Endothelial cell (in vitro differentiated cells): ENCODE measurements at regions not wholly inside any gene's neighbourhood (a gene's known extent, or its start where the extent isn't known, plus 50 kb on each side); places are given as distances from the start of the nearest gene placed in this dataset.

ENCODE experiments used
- DNase-seq: peaks from one replicate; pipeline ENCODE4 v3.0.0; 2021; ENCODE audit warnings: low spot score
- H3K27ac Mint-ChIP-seq: one replicate; pipeline ENCODE4 v1.8.0; 2021; ENCODE audit warnings: mixed read lengths, inconsistent platforms; ENCODE audit not compliant: unreplicated experiment
- H3K27me3 Mint-ChIP-seq: one replicate; pipeline ENCODE4 v1.8.0; 2021; ENCODE audit warnings: mild to moderate bottlenecking, moderate library complexity, mixed read lengths, inconsistent platforms; ENCODE audit not compliant: unreplicated experiment
- H3K36me3 Mint-ChIP-seq: one replicate; pipeline ENCODE4 v1.8.0; 2021; ENCODE audit warnings: mild to moderate bottlenecking, low read depth, mixed read lengths, inconsistent platforms; ENCODE audit not compliant: unreplicated experiment
- H3K4me1 Mint-ChIP-seq: one replicate; pipeline ENCODE4 v1.8.0; 2021; ENCODE audit warnings: mild to moderate bottlenecking, mixed read lengths, inconsistent platforms; ENCODE audit not compliant: unreplicated experiment
- H3K4me3 Mint-ChIP-seq: one replicate; pipeline ENCODE4 v1.8.0; 2021; ENCODE audit warnings: mild to moderate bottlenecking, mixed read lengths, inconsistent platforms; ENCODE audit not compliant: unreplicated experiment
- H3K9me3 Mint-ChIP-seq: one replicate; pipeline ENCODE4 v1.8.0; 2021; ENCODE audit warnings: mixed read lengths, inconsistent platforms; ENCODE audit not compliant: unreplicated experiment
- CTCF ChIP-seq: fragments of 200-600 bp; sonication (generic); IDR thresholded peaks from one replicate; pipeline ENCODE4 v1.5.0; 2021; ENCODE audit warnings: antibody characterized with exemption; ENCODE audit not compliant: unreplicated experiment

- DNase-seq: no peak
- no peak overlapping the region for H3K27ac Mint-ChIP-seq
- peaks cover 12% of the 10 kb centered on the region for H3K4me1 Mint-ChIP-seq
- no peaks in the 10 kb centered on the region for H3K9me3 Mint-ChIP-seq
- H3K27me3 Mint-ChIP-seq: no peaks in the 10 kb centered on the region
- no peak for TF ChIP-seq CTCF
- H3K36me3 Mint-ChIP-seq: no peaks in the 10 kb centered on the region
- H3K4me3 Mint-ChIP-seq: no peak overlapping the region
Observed at GRCh38 chr11:23569134-23569533, 708.9 kb upstream of the CCDC179 start.

GRCh38 chr11:23569547-23569946, 709.3 kb upstream of the CCDC179 start:
- TF ChIP-seq CTCF: no peak
- no peaks in the 10 kb centered on the region for H3K27me3 Mint-ChIP-seq
- no peak overlapping the region for H3K4me3 Mint-ChIP-seq
- H3K9me3 Mint-ChIP-seq: no peaks in the 10 kb centered on the region
- DNase-seq: no peak
- H3K36me3 Mint-ChIP-seq: no peaks in the 10 kb centered on the region
- H3K4me1 Mint-ChIP-seq: peaks cover 12% of the 10 kb centered on the region
- no peak overlapping the region for H3K27ac Mint-ChIP-seq

- Mint-ChIP-seq H3K4me3 (no peak overlapping the region), H3K27me3 (no peaks in the 10 kb centered on the region), H3K4me1 (peaks cover 12% of the 10 kb centered on the region), H3K36me3 (no peaks in the 10 kb centered on the region), H3K27ac (no peak overlapping the region), H3K9me3 (no peaks in the 10 kb centered on the region)
- no peak for DNase-seq
- no peak for TF ChIP-seq CTCF
Observed at GRCh38 chr11:23570828-23571227, 710.6 kb upstream of the CCDC179 start.

- no peaks in the 10 kb centered on the region for H3K9me3 Mint-ChIP-seq
- no peak overlapping the region for H3K4me3 Mint-ChIP-seq
- H3K27ac Mint-ChIP-seq: no peak overlapping the region
- H3K4me1 Mint-ChIP-seq: peaks cover 12% of the 10 kb centered on the region
- no peak for TF ChIP-seq CTCF
- DNase-seq: no peak
- no peaks in the 10 kb centered on the region for H3K36me3 Mint-ChIP-seq
- H3K27me3 Mint-ChIP-seq: no peaks in the 10 kb centered on the region
Observed at GRCh38 chr11:23573429-23573828, 713.2 kb upstream of the CCDC179 start.

- no peak for DNase-seq
- no peaks in the 10 kb centered on the region for H3K36me3 Mint-ChIP-seq
- H3K9me3 Mint-ChIP-seq: no peaks in the 10 kb centered on the region
- H3K4me3 Mint-ChIP-seq: no peak overlapping the region
- no peak for TF ChIP-seq CTCF
- no peak overlapping the region for H3K27ac Mint-ChIP-seq
- peaks cover 12% of the 10 kb centered on the region for H3K4me1 Mint-ChIP-seq
- H3K27me3 Mint-ChIP-seq: no peaks in the 10 kb centered on the region
Observed at GRCh38 chr11:23574149-23574548, 713.9 kb upstream of the CCDC179 start.
